ENCODE measurements at regions not wholly inside any gene's neighbourhood (a gene's known extent, or its start where the extent isn't known, plus 50 kb on each side); places are given as distances from the start of the nearest gene placed in this dataset.
"Not testable (repeated sequence)": the region's sequence is repeated elsewhere in the genome, so short reads cannot be mapped to it uniquely, and the experiment has no call there.

DNA sequence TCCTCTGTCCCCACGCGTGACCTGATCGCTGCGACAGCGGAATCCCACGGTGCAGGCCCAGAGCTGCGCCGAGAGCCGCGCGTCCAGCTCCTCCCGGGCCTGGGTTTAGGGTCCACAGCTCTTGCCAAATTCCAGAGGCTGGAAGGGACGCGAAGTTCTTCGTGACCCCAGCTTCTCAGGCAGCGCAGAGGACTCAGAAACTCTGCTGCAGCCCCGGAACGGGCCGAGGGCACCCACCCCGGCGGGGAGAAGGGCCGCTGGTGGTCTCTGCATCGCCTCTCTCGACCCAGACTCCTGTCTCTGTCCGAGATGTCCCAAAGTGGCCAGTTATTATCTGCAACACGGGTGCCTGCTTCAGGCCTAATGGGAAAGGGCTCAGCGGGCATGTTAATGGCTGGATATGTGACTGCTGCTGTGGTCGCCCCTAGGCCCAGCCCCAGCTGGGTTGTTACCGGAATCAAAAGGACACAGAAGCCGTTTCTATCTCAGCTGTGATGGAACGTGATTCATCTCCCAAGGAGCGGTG lies 236.4 kb downstream of the VRK1 start:
- no peak for DNase-seq

DNA sequence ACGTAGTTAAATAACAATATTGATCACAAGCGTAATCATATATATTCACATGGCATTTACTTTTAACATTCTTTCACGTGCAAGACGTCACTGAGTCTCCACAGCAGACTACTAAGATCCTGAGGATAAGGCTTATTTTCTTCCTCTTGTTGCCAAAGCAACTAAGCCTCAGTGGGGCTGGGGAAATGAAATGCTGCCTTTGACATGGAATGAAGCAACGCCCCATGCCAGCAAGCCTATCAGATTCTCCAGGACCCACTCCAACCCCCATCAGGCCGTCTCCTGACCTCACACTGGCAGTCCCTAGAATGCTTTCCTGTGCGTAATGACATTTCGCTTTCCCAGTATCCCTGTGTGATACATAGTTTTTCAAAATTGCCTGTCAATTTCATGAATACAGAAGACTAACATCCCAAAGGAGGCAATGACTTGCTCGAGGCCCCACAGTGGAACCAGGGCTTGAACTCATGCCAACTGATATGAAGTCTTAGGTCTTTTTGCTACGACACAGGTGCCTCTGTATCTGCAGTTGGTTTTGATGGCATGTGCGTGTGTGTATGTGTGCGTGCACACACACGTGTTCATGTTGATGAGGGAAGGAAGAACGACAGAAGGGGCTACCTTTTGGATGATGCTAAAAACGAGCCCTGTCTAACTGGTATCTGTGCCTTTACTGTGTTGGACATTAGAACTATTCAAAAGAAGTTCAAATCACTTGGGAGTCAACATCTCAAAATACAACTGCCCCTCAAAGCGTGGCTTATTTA lies 239.1 kb downstream of the VRK1 start:
- DNase-seq, result no peak

DNA sequence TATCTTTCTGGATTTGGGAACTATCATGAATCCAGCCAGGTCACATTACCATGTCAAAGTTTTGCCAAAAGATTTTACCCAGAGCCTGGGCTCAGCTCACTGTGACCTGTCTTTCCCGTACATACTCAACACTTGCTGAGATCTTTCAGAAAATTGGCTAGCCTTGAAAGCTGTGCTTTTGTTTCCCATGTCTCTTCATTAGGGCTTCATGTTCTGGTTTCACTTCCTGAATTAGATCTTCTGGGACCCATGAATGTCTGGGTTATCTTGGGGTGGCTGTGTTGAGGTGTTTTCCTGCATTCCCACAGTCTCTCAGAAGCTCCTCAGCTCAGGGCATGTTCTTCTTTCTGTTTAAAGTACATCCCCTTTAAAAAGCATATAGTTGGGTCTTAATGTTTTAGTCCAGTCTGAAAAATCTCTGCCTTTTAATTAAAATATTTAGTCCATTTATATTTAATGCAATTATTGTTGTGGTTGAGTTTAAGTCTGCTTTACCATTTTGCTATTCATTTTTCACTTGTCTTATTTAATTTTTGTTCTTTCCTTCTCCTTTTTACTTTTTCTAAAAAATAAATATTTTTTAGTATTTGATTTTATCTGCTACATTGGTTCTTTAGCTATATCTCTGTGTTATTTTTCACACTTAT lies 242.7 kb downstream of the VRK1 start:
- DNase-seq, result no peak

DNA sequence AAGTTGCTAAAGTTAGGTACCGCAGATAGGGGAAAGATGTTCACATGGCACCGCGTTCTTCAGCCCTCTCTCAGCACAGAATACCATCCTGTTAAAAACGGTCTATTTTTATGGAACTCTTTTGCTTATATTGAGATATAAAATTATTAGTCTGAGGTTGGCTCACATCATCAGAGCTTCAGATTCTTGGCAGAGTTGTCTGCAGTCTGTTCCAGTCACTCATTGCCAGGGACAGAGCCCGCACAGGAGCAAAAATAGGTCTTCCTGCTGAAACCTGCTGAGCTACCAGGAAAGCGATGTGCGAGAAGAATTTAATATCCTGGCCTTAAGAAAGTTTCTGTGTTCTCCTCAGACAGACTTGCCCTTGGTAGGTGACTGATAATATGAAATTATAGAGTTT lies 249.8 kb downstream of the VRK1 start:
- DNase-seq, result no peak

DNA sequence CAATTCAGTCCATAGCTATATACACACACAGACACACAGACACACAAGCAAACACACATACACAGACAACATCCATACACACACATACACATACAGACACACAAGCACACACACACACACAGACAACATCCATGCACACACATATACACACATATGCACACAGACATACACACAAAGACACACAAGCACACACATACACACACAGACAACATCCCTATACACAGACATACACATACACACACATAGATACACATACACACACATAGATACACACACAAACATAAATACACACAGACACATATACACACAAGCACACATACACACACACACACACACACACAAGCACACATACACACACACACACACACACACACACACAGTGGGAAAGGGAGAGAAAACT lies 254.8 kb downstream of the VRK1 start:
- DNase-seq, result no peak

DNA sequence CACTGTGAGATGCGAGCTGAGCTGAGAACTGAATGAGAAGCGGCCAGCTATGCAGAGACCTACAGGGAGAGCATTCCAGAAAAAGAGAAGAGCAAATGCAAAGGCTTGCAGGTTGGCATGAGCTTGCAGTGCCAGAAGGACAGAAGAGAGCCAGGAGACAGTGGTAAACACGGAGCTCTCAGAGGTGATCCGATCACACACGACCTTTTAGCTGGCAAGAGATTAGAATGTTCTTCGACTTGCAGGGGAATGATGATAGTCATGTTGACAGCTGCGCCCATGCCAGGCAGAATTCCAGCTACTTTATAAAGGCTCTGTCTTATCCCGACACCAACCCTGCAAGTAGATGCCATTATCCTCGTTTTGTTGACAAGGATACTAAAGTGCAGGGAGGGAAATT lies 256.8 kb downstream of the VRK1 start:
- no peak for DNase-seq

DNA sequence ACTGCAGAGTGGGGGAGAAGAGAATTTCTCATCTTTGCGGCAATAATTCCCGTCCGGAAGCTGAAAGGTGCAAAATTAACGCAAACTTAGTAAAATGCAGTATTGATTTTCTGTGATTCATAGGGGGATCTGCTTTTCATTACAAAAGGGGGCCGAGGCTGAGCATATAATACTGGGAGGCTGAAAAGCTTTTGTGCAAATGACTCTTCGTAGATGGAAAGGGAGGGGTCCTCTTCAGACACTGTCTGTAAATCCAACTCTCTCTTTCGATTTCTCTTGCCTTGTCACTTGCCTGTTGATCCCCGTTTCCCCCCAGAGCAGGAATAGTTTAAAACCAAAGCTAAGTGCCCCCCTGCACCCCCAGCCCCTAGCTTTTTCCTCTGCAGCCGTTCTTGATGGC lies 258.2 kb downstream of the VRK1 start:
- no peak for DNase-seq

DNA sequence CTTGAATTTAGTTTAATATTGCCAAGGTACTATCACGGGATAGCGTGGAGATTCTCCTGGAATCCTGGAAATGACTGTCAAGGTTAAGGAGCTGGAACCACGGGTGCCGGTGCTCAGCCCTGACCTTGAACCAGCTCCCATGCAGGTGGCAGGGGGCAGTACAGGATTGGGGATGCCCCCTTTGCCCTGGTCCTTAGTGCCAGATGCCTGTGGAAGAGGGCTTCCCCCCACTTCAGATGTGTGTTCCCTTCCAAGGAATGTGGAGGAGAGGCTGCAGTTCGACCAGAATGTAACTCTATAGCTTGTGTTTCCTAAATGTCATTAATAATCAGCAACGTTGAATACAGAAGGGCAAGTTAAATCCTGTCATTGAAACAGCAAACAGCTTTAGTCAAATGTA lies 258.9 kb downstream of the VRK1 start:
- DNase-seq, result no peak

DNA sequence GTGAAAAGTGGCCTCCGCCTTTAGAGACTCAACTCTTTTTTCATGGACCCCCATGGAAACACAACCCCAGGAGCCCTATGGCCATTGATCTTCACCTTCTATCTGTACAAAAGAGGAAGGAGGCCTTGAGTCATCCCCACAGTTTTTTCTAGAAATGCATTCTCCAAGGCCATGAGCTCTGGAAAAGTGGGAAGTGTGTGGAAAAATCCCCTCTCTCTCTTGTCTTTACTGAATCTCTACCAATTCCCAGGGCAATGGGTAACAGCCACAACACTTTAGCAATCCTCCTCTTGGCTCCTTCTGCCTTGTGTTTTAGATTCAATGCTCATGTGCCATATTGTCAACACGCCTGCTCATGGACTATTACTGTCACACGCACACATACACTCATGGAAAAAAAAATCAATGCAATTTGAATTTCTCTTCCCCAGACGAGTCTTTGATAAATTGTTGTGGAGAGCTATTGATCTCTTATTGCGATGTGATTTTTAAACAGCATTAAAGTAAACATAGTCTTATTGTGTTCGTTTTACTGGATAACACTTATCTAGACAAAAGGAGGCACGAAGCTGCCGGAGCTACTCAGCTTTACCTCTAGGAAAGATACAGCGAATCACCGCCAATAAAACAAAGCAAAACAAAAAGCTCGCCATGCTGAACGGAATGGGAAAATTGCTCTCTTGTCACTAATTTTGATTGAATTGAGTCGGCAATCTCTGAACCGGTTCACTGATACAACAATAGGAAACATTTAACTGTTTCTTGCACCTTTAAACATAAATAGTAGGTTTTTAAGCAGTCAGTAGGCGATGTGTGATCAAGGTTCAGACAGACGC lies 260.3 kb downstream of the VRK1 start:
- no peak for DNase-seq

DNA sequence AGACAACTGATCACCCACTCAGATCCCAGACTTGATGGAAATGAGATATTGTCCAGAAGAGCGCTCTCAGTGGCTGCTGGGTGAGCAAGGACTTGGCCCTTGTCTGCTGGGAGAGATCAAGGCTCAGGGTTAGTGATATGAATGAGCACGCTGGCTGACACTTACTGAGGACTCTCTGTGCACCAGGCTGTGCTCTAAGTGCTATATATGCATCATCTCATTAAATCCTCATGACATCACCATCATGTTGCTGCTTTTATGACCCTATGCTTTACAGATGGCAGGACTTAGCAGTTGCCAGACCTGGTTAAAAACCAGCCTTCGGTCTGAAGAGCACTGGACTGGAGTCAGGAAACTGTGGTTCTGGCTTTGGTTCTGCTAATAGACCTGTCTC lies 260.9 kb downstream of the VRK1 start:
- DNase-seq, result no peak

DNA sequence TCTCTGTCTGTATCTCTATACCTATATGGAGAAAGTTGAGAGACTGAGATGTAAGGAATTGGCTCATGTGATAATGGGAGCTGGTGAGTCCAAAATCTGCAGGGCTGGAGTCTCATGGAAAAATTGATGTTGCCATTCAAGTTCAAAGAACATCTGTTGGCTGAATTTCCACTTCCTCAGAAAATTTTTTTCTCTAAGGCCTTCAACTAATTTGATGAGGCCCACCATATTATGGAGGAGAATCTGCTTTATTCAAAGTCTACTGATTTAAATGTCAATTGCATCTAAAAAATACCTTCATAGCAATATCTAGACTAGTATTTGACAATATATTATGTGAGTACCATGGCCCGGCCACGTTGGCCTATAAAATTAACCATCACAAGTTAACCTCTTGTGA lies 261.4 kb downstream of the VRK1 start:
- DNase-seq, result no peak

DNA sequence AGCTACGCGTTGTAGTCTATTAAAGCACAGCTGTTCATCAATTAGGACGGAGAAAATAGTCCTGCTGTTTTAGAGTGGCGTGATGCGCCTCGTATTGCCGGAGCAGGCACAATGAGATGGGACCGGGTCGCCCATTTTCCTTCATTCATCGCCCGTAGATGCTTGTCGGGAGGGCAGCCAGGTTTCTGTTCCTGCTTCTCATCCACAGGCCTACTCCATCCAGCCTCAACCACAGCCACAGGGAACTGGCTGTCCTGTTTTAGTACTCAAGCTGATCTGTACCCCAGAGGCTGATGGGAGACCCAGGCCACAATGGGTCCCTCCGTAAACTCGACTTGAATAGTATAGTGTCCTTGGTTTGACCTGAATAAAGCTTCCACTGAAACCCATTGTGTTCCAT lies 264.0 kb downstream of the VRK1 start:
- no peak for DNase-seq

DNA sequence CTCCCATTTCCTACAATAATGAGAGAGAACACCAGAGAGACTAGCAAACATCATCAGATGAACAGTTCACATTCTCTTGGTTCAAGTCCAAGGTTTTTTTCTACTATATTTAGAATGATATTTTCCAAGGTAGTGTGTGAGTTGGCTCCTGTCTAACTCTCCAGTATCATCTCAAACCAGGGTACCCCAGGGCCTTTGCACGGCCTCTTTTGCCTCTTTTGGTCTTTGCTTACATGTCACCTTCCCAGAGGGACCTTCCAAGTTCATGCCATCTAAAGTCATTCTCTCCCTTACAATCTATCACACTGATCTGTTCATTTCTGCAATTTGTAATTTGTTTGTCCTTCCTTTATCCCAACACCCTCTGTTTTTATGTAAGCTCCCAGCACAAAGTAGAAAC lies 264.5 kb downstream of the VRK1 start:
- no peak for DNase-seq

DNA sequence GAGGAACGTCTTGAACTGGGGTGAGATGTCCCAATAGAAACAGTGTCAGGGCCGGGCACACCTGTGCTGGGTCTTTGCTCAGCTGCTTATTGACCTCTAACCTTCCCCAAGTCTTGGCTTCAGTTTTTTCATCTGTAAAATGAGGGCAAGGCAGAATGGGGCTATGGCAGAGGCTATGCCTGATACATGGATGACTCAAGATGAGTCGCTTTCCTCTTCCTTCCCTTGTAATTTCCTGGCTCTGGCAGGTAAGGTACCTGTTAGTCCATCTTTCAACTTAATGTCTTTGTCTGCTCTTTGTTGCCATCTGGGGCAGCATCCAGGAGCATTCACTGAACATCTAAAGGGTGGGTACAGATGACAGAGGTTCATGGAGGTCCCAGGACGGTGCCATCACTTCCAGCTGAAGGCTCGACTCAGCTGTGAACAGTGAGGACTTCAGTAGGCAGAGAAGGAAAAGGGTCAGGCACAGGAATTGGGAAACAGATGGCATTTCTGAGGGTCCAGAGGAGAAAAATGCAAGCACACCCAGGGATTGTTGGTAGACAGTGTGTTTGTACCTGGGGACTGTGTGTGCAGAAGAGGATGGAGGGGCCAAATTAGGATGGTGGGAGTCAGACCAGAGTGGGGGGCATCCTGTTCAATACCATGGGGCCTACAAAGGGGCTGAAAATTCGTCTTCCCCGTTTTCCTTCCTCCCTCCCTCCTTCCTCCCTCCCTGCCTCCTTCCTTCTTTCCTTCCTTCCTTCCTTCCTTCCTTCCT lies 268.3 kb downstream of the VRK1 start:
- no peak for DNase-seq

DNA sequence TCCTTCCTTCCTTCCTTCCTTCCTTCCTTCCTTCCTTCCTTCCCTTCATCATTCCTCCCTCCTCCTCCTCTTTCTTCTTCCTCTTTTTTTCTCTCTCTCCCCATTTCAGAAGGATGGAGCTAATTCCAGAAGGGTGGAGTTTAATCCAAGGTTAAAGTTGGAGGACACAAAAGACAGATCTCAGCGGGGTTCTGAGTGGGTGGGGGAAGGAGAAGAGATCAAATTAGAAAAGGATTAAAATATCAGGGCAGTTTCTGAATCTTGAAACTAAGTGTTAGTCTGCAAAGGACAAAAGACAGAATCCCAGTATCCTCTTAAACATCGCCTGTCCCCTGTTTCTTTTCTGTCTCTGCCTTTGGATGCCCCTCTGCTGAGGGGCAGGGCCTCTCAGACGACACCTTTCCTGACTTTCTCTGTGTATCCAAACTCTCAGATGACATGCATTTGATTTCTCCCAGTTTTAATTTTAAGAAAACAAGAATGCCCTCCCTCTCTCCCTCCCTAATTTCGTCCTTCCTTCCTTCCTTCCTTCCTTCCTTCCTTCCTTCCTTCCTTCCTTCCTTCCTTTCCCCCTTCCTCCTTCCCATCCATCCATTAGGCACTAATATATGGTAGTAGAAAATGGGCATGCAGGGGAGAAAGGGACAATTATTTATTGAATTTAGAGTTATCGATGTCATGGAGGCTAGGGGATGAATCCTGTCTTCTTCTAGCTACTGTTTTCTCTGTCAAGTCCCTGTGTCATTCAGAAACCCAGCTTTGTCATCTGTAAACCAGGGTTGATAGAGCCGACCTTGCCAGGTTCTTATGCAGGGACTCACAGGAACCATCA lies 269.1 kb downstream of the VRK1 start:
- no peak for DNase-seq

DNA sequence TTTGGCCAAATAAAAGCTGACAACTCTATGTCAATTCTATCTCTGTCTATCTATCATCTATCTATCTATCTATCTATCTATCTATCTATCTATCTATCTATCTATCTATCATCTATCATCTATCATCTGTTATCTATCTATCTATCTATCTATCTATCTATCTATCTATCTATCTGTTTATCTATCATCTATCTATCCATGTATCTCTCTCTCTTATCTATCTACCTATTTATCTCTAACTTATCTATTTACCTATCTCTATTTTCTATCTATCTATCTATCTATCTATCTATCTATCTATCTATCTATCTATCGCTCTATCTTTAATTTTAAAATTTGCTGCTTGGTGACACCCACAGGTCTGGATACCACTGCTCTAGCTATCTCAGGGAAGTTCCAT lies 271.1 kb downstream of the VRK1 start:
- not testable (repeated sequence) for DNase-seq

DNA sequence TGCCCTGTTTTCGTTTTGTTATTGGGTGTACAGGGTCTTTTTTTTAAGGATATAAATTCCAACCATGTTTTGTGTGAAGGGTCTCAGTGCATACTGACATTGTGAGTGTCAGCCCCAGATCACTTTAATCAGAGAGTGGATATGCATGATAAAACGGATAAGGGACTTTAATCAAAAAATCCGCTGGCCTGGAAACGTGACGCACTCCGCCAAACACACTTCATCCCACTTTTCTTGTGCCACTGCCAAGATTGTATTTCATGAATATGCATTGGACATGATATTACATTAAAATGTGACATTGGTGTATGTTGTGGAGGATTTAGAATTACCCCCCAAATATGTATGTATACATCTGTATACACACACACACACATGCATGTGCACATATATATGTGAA lies 273.1 kb downstream of the VRK1 start:
- DNase-seq, result no peak

DNA sequence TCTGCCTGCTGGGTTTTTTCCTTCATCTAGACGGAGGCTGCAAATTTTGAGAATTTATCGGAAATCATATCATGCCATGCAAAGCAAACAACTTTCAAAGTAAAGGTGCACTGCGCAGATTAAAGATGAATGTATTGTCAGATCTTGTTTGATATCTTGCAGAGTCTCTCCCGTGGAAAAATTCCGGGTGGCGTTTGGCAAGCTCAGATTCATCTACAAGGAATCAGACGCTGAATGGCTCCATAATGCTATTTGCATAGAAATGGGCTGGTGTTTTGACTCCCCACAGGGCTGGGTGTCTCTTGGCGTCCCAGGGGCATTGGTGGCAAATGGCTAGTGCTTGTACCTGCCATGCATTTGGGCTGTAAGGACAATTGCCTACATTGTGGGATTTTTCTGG lies 274.0 kb downstream of the VRK1 start:
- no peak for DNase-seq

DNA sequence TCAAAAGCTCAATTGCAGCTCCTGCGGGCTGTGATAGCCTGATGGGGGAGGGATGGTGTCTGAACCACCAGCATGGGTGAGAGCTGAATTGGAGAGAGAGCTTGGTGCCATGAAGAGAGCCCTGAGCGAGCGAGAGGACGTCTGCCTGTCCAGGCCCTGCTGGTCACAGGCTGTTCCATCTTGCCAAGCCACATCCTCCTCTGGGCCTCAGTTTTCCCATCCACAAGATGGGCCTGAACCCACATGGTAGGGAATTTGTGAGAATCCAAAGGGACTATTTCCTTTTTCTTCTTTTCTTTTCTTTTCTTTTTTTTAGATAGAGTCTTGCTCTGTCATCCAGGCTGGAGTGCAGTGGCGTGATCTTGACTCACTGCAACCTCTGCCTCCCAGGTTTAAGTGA lies 276.4 kb downstream of the VRK1 start:
- no peak for DNase-seq

DNA sequence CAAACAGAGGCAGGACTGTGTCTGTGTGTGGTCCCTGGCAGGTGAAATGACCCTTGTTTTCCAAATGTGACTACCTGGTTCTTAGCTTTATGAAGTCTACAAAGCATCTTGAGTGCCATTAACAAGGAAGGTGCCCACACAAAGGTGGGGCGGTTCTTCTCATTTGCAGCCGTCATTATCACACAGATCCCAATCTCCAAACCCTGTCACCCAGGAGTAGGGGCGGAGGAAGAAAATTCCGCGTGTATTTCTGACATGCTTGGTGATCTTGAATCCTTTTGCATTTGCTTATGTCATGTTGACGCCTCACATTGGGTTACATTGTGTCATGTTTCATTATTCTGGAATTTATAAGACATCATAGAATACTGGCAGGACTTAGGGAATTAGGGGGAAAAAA lies 277.3 kb downstream of the VRK1 start:
- no peak for DNase-seq

DNA sequence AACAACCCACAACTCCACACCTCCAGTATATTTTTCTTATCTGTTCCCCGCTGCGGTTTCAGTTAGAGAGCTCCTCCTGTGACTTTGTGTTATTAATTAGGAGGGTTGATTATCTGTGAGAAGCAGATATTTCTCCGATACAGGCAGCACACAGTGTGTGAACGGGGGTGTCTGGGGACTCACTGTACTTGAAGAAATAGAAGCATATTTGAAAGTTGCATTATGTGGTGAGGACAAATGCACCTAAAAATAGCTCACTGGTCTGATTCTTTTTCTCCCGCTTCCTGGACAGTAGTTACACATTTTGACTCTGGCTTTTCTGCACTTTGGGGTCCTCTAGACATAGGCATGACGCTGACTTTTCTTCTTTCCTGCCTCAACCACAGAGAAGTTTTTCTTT lies 277.7 kb downstream of the VRK1 start:
- no peak for DNase-seq

DNA sequence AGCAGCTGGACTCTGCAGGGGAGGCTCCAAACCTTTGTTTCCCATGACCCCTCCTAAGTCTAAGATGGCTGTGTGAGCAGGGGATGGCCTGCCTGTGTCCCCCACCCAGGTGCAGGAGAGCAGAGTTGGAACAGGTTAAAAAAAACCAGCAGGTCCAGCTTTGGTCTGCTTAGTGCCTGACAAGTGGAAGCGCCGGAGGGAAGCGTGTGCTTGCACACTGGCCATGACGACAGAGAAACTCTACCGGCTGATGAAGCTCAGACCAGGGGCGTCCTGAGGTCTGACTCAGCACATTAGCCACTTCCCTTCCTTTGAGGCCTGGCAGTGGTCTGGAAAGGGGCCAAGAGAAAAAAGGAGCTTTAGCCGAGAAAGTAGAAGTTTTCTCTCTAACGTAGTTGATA lies 280.1 kb downstream of the VRK1 start:
- no peak for DNase-seq
